K562 (cell line): ENCODE measurements at regions not wholly inside any gene's neighbourhood (a gene's known extent, or its start where the extent isn't known, plus 50 kb on each side); places are given as distances from the start of the nearest gene placed in this dataset.

Source experiments
- ATAC-seq: fragments of 200-7000 bp; cut with Tn5 transposase; 3 replicates; pipeline ENCODE4 v1.9.1; 2020; ENCODE audit warnings: moderate library complexity
- BruUV-seq: library from RNA; stranded (reverse); fragments of 400-500 nt; replicated peaks from 2 replicates; lab custom pipeline; 2021; lab: Mats Ljungman, UMichigan
- CTCF ChIA-PET: fragments of 300-600 bp; formaldehyde crosslinking; extraction: SDS; loops from one replicate; lab custom pipeline; 2021; ENCODE audit warnings: low intra/inter-chr PET ratio; lab: Yijun Ruan, JAX
- POLR2A ChIA-PET: fragments of 300-600, 350-650 bp; sonication (Branson Sonifier 250); formaldehyde crosslinking; extraction: SDS; loops from one replicate; lab custom pipeline; 2021; ENCODE audit warnings: antibody characterized with exemption, inconsistent platforms; lab: Yijun Ruan, JAX
- DNase-seq, 4 experiments: peaks; one replicate each; pipeline versions ENCODE4 v3.0.0 to v3.0.0-alpha.2; 2011 to 2018; ENCODE audit warnings: low spot score in 3 of 4, mixed read lengths in 3 of 4; ENCODE audit errors: extremely low read depth in 1 of 4
- FAIRE-seq: peaks from 2 replicates; lab custom pipeline; 2011; peaks lifted over from hg19 to GRCh38; lab: Jason Lieb, UNC
- H2AFZ ChIP-seq: 2 replicates; pipeline ENCODE4 v1.6.0; 2011; ENCODE audit warnings: low read depth, low read length, control low read depth, inconsistent platforms
- H3K27ac ChIP-seq: fragments of 200-600 bp; 3 replicates; pipeline ENCODE4 v1.8.0; 2011; ENCODE audit warnings: low read depth, mild to moderate bottlenecking, control low read depth, inconsistent platforms, low read length, moderate library complexity, mixed read lengths; ENCODE audit errors: extremely low read depth
- H3K27me3 ChIP-seq, 2 experiments: fragments of 300-600 bp in 1 of 2; 2 replicates in 1 of 2; 3 replicates in 1 of 2; pipeline versions ENCODE4 v1.6.0 to v1.8.0; 2011; ENCODE audit warnings: inconsistent platforms in 2 of 2, low read length in 2 of 2, mild to moderate bottlenecking in 1 of 2, mixed read lengths in 1 of 2, moderate library complexity in 1 of 2; ENCODE audit not compliant: control insufficient read depth in 2 of 2, insufficient read depth in 2 of 2
- H3K36me3 ChIP-seq: fragments of 300-600 bp; 3 replicates; pipeline ENCODE4 v1.8.0; 2011; ENCODE audit warnings: mild to moderate bottlenecking, low read length, inconsistent platforms; ENCODE audit not compliant: control insufficient read depth, insufficient read depth
- H3K4me1 ChIP-seq, 2 experiments: fragments of 200-600 bp in 1 of 2; replicated peaks in 1 of 2; 2 replicates in 1 of 2; 3 replicates in 1 of 2; pipeline versions ENCODE4 v1.5.1 to v1.8.0; 2011; ENCODE audit warnings: inconsistent platforms in 2 of 2, low read length in 2 of 2, mild to moderate bottlenecking in 1 of 2, mixed read lengths in 1 of 2, moderate library complexity in 1 of 2; ENCODE audit not compliant: control insufficient read depth in 2 of 2, insufficient read depth in 2 of 2
- H3K4me2 ChIP-seq: 2 replicates; pipeline ENCODE4 v1.6.1; 2011; ENCODE audit warnings: low read length, control low read depth, inconsistent platforms, mixed read lengths; ENCODE audit not compliant: insufficient read depth
- H3K4me3 ChIP-seq: fragments of 200-600 bp; sonication (generic), shearing (Covaris generic); 2 replicates; pipeline ENCODE4 v1.5.1; 2016; ENCODE audit warnings: control low read depth, inconsistent platforms
- H3K79me2 ChIP-seq: fragments of 200-600 bp; 3 replicates; pipeline ENCODE4 v1.8.0; 2011; ENCODE audit warnings: low read length, inconsistent platforms; ENCODE audit not compliant: control insufficient read depth, insufficient read depth
- H3K9ac ChIP-seq, 2 experiments: 2 replicates each; pipeline versions ENCODE4 v1.6.0 to v1.6.1; 2011; ENCODE audit warnings: low read depth in 2 of 2, low read length in 2 of 2, control low read depth in 1 of 2, inconsistent platforms in 1 of 2, mild to moderate bottlenecking in 1 of 2, mixed read lengths in 1 of 2; ENCODE audit not compliant: insufficient read depth in 1 of 2
- H3K9me1 ChIP-seq: one replicate; pipeline ENCODE4 v1.6.0; 2011; ENCODE audit warnings: inconsistent platforms, mild to moderate bottlenecking, low read length, moderate library complexity; ENCODE audit not compliant: control insufficient read depth, insufficient read depth
- H3K9me3 ChIP-seq: replicated peaks from 2 replicates; pipeline ENCODE4 v1.5.1; 2011; ENCODE audit warnings: low read depth, low read length, inconsistent platforms; ENCODE audit not compliant: control insufficient read depth, insufficient read depth
- H4K20me1 ChIP-seq: replicated peaks from 2 replicates; pipeline ENCODE4 v1.6.1; 2011; ENCODE audit warnings: low read length, inconsistent platforms, mixed read lengths; ENCODE audit not compliant: control insufficient read depth, insufficient read depth
- BDP1 ChIP-seq: IDR thresholded peaks from 3 replicates; pipeline ENCODE4 v1.6.1; 2011; ENCODE audit not compliant: insufficient read length, insufficient read depth
- STAT6 ChIP-seq: sonication (generic); formaldehyde crosslinking; IDR thresholded peaks from 2 replicates; pipeline ENCODE4 v1.8.1; 2023; ENCODE audit warnings: mild to moderate bottlenecking, missing genetic modification reagents
- TAL1 ChIP-seq: fragments of 450-650 bp; IDR thresholded peaks from 2 replicates; pipeline ENCODE4 v1.6.1; 2016; ENCODE audit warnings: mild to moderate bottlenecking
- WGBS: fragments of 100-300 bp; shearing (Covaris generic); methylation state at CpG from one replicate; pipeline ENCODE4 v1.1.6; 2016; ENCODE audit warnings: low coverage, mixed read lengths; ENCODE audit not compliant: insufficient coverage; ENCODE audit errors: missing lambda C conversion rate; 5-methylcytosine and 5-hydroxymethylcytosine counted together
- in situ Hi-C: fragments of 300-500 bp; cut with MboI; formaldehyde crosslinking; loops from 4 replicates; pipeline ENCODE4 v1.15.0; 2018; ENCODE audit warnings: inconsistent platforms, mixed read lengths
- intact Hi-C: fragments of 100-400 bp; cut with micrococcal nuclease; formaldehyde crosslinking; loops from 2 replicates; pipeline ENCODE4 v1.14.2; 2022

DNA sequence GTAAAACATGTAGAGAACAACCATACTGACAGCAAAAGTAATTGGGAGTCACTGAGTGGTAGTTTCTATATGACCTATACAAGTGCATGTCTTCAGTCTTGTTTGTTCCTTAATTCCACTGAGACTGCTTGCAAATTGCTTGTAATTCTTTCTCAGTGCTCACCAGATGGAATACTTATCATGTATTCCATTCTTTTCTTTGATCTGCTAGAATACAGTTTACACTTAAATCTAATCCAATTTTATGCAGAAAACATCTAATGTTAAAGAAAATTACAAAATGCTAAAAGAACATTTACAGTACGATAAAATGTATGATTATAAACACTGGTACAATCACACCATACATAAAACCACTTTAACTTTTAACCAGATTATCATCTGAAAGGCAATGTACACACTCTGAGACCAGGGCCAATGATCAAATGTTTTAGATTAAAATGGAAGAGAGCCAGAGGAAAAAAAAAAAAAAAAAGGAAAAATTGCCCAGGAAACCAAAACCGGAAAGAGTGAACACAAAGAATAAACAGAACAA, 741.4 kb downstream of the FAT4 start:
- 0% methylated on average over 2 of the region's 2 CpGs for WGBS
- Histone ChIP-seq H3K27ac (no peak overlapping the region), H4K20me1 (no peaks in the 10 kb centered on the region), H3K4me1 (no peaks in the 10 kb centered on the region), H3K4me2 (no peak overlapping the region), H3K9me3 (no peaks in the 10 kb centered on the region), H3K4me3 (no peak overlapping the region), H3K9ac (no peak overlapping the region), H3K79me2 (no peaks in the 10 kb centered on the region), H2AFZ (no peak overlapping the region), H3K36me3 (no peaks in the 10 kb centered on the region), H3K9me1 (no peaks in the 10 kb centered on the region), H3K27me3 (no peaks in the 10 kb centered on the region)
- no peak for DNase-seq
- ChIA-PET POLR2A (no interaction called here), CTCF (interaction anchor here (0.6 kb wide), 2 partner anchors 35 to 1615 kb away, joined by 4 to 5 read pairs; no protein-coding TSS in a partner anchor)
- no peak for ATAC-seq
- FAIRE-seq: no peak
- in situ Hi-C loops: no loop called here
- intact Hi-C loops: no loop called here
- TF ChIP-seq TAL1: no peak
- BruUV-seq: no TSS peak

DNA sequence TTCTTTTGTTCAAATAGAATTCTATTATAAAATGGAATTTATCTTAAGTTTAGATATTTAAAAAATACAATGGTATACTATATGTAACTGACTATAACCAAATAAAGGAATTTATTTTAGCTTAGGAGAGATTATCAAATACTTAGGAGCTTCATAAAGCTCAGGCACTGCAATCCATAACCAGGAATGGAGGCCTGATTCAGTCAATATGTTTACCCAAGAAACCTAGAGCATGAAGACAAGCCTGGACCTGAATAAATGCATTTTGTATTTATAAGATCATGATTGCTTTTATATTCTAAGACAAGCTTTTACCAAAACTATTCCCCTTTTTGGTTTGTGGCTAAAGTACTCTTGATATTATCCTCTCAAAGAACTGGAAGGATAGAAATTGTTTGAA, 742.6 kb downstream of the FAT4 start:
- H3K4me3 ChIP-seq: no peak overlapping the region
- FAIRE-seq (no peak), DNase-seq (no peak), ATAC-seq (no peak)
- CTCF ChIA-PET: no interaction called here
- no peak overlapping the region for H3K9ac ChIP-seq
- H3K27ac ChIP-seq: no peak overlapping the region
- H3K36me3 ChIP-seq: no peaks in the 10 kb centered on the region
- BruUV-seq: no TSS peak
- no peaks in the 10 kb centered on the region; the same call in 1 of the 2 replicates for H3K9me3 ChIP-seq
- in situ Hi-C loops: no loop called here
- TF ChIP-seq BDP1 (no peak), STAT6 (CRISPR knock-in tag) (no peak)
- H3K79me2 ChIP-seq: no peaks in the 10 kb centered on the region
- H3K27me3 ChIP-seq: no peaks in the 10 kb centered on the region
- H4K20me1 ChIP-seq: no peaks in the 10 kb centered on the region
- no peak overlapping the region for H3K4me2 ChIP-seq
- no peaks in the 10 kb centered on the region for H3K9me1 ChIP-seq
- H2AFZ ChIP-seq: no peak overlapping the region
- H3K4me1 ChIP-seq: no peaks in the 10 kb centered on the region
- POLR2A ChIA-PET: no interaction called here
- intact Hi-C loops: no loop called here
